GM18508 (cell line): ENCODE measurements at regions not wholly inside any gene's neighbourhood (a gene's known extent, or its start where the extent isn't known, plus 50 kb on each side); places are given as distances from the start of the nearest gene placed in this dataset.
"Not testable (repeated sequence)": the region's sequence is repeated elsewhere in the genome, so short reads cannot be mapped to it uniquely, and the experiment has no call there.

ENCODE experiments used
- ATAC-seq: cut with Tn5 transposase; IDR thresholded peaks from one replicate; pipeline ENCODE4 v1.9.1; 2021; ENCODE audit warnings: moderate number of reproducible peaks; ENCODE audit not compliant: insufficient read depth, unreplicated experiment

GRCh38 chrX:79026742-79027141 is 81.6 kb downstream of the P2RY10 start:
- ATAC-seq, result not testable (repeated sequence)

GRCh38 chrX:79035421-79035820 is 90.2 kb downstream of the P2RY10 start:
- ATAC-seq, result no peak

- ATAC-seq, result no peak
These were observed 91.1 kb downstream of the P2RY10 start for GRCh38 chrX:79036157-79036880.

DNA sequence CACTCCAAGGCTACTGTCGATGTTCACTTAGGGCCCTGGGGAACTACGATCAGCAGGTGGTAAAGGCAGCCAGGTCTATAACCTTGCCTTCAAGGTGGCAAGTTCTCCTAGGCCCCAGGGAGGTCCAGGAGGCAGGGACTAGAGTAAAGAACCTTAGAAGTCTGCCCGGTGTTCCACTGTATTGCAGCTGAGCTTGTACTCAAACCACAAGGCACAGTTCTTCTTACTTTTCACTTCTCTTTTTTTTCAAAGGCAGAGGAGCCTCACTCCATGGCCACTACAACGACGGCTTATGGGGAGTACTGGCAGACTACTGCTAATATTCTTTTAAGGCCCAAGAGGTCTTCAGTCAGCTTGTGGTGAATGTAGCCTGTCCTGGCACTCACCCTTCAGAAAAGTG is 78.8 kb upstream of the GPR174 start:
- ATAC-seq, result peak; percentile 97

DNA sequence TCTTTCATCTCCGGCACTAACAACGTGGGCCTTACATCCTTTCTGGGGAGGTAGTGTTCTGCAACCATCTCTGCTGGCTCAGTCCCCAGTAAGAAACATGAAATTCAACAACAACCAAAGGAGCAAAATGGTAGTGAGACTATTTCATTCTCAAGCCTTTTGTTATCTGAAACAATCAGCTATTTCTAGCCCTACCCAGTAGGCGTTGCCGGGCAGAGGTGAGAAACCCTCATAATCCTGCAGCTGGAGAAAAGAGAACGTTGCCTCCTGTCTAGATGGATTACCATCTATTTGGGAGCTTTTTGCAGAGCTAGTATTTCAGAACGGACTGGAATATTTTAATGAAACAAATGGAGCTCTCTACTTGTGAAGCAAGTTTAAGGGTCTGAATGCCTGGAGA is 66.4 kb upstream of the GPR174 start:
- ATAC-seq, result no peak

- no peak for ATAC-seq
These were observed 65.0 kb upstream of the GPR174 start for GRCh38 chrX:79079477-79079876.

DNA sequence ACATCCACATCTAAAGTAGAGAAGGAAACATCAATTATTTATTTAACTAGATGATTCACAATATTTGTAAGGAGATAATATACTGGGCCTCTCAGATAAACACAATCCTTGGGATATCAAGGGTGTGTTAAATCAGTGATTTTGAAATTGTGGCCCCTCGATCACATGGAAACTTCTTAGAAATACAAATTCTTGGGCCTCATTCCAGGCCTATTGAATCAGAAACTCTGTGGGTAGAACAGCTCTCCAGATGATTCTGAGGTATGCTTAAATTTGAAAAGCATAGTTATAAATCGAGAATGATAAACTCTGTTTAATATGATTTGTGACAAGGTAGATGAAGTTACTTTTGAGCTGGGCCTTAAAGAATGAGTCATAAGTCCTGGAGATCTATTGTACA is 64.3 kb upstream of the GPR174 start:
- ATAC-seq, result no peak

GRCh38 chrX:79081895-79082512 is 62.5 kb upstream of the GPR174 start:
- no peak for ATAC-seq

- no peak for ATAC-seq
These were observed 61.6 kb upstream of the GPR174 start for GRCh38 chrX:79082899-79083298.

GRCh38 chrX:79084923-79085322 is 59.6 kb upstream of the GPR174 start:
- ATAC-seq, result no peak

- no peak for ATAC-seq
These were observed 54.4 kb upstream of the GPR174 start for GRCh38 chrX:79089896-79090584.

GRCh38 chrX:79094075-79094832 is 50.2 kb upstream of the GPR174 start:
- ATAC-seq, result no peak
